Fibroblast of skin of abdomen (primary cell): ENCODE measurements at regions not wholly inside any gene's neighbourhood (a gene's known extent, or its start where the extent isn't known, plus 50 kb on each side); places are given as distances from the start of the nearest gene placed in this dataset.

Source experiments
- DNase-seq: peaks from one replicate; pipeline ENCODE4 v3.0.0-alpha.2; 2013

DNA sequence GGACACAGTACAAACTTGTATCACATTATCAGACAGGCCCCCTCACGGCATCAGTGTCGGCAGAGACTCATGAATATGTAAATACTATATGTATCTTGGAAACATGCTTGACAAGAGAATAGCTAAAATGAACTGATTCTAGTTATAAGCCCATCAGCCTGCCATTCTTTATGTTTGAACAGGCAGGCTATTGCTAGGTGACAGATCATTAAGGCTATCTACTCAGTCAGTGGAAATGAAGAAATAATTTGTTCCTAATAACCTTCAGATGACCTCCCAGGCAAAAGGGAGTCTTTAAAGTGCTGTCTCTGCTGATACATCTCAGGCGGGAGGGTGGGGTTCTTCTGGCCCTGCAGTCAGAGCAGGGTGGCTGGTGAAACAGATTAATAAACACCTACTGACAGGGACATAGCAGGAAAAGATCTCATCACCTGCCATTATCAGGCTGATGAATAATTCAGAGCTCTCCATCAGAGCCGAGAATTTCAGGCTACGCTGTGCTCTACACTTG lies 394.2 kb downstream of the RASEF start:
- no peak for DNase-seq

DNA sequence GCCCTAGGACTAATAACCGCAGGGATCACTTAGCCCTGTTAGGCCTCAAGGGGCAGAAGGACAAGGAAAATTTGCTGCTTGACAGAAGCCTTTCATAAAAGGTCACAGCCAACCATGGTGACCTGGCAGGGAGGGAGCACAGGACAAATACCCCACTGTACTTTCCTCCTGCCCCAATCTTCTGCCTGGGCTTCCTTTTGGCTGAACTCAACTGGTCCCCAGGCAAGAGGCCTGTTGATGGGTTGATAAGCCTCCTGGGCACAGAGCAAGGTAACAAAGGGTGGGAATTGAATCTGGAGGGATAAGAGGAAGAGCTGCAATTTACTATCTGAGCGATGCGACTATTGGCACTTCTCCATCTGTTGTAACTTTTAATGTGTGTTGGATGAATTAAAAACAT lies 392.9 kb downstream of the RASEF start:
- DNase-seq = no peak

DNA sequence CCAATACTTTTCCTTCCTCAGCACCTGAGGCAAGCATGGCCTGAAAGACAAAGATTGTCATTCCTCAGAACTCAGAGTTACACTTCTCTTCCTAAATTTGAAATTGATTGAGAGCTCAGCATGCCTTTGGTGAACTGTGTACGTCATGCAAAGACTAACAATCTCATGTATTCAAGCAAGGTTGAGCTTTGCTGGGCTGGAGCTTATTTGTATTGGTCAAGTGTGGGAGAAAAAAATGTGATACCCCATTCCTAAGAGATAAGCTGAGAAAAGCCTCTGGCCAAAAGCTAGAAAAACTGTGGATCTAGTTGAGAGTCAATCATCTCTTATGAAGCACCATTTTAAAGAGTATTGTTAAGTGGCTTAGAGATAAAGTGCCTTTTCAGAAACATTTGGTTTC lies 392.2 kb downstream of the RASEF start:
- no peak for DNase-seq

DNA sequence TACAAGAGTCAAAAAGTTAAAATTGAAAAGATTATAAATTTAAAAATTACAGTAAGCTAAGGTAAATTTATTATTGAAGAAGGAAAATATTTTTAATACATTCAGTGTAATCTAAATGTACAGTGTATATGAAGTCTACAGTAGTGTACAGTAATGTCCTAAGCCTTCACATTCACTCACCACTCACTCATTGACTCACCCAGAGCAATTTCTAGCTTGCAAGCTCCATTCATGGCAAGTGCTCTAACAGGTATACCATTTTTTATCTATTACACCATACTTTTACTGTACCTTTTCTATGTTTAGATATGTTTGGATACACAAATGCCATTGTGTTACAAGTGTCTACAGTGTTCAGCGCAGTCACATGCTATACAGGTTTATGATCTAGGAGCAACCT lies 389.7 kb downstream of the RASEF start:
- DNase-seq = no peak

DNA sequence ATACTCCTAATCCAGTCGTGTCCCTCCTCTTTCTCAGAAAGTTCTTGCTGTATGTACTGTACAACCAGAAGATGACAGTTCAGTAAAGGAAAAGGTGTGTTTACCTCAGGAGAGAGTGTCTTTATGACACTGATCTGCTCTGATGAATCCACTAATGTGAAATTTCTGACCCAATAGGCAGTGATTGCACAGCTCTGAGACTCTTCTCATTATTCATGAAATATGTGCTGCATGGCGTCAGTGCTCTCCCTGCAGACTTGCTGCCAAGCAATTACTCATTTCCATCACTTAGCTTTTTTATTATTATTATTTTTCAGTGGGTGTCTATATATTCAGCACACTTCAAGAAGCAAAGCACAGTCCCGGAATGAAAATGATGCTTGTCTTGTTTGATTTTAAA lies 389.0 kb downstream of the RASEF start:
- no peak for DNase-seq

DNA sequence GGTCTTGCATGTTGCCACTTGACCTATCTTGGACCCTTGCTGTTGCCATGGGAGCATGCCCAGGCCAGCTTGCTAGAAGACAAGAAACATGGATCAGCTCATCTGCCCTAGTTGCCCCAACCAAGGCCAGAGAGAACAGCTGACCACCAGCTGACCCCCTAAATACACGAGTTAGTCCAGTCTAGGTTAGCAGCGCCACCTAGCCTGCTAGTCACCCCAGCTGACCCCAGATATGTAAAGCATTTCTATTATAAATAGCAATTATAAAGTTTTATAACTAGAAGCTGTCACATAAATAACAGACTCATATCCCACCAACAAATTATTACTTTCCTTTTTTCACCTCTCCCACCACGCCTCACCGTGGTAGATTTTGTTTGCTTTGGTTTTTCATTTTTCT lies 387.8 kb downstream of the RASEF start:
- DNase-seq = no peak

DNA sequence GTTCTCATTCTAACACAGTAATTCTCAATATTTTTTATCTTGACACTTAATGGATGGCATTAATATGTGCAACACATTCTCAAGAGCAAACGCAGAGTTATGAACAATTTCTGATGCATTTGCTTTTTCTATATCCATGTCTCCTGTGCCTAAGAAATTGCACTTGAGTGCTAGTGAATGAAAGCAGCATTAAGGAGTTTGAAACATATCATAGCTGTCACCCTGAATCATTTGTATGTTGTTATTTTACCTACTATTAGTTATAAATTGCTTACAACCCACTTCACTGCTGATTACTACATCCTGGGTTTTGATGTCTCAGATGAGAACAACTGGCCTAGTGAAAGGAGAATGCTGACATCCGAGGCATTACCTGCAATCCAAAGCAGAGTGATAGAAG lies 387.3 kb downstream of the RASEF start:
- no peak for DNase-seq

DNA sequence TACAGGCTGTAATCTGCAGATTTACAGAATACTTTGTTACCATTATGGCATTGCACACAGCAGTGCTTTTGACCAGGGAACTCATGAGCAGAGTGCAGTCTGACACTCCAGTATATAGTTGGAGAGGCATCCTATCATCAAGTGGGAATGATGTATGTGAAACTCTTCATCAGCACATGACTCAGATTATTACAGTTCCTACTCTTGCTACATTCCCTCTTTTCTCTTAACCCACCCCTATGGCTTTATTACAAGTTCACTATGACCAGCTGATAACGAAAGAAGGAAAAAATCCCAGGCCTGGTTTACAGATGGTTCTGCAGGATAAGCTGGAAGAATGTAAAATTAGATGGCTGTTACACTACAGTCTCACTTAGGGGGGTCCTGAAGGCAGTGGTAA lies 385.9 kb downstream of the RASEF start:
- DNase-seq = peak; percentile 2

DNA sequence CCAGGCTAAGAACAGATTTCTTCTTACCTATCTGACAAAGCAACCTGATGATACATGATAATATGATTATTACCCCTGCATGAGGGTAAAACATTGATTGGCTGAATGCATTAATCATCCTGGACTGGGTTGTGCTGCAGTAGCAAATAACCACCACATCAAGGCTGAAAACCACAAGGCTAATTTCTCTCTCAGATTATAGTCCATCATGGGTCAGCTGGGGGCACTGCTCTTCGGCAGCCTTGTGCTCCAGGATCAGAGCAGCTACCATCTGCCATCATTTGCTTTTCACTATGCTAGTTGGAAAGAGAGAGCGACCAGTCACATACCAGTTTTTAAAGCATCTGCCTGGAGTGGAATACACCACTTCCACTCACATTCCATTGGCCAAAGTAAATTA lies 383.5 kb downstream of the RASEF start:
- DNase-seq = no peak

DNA sequence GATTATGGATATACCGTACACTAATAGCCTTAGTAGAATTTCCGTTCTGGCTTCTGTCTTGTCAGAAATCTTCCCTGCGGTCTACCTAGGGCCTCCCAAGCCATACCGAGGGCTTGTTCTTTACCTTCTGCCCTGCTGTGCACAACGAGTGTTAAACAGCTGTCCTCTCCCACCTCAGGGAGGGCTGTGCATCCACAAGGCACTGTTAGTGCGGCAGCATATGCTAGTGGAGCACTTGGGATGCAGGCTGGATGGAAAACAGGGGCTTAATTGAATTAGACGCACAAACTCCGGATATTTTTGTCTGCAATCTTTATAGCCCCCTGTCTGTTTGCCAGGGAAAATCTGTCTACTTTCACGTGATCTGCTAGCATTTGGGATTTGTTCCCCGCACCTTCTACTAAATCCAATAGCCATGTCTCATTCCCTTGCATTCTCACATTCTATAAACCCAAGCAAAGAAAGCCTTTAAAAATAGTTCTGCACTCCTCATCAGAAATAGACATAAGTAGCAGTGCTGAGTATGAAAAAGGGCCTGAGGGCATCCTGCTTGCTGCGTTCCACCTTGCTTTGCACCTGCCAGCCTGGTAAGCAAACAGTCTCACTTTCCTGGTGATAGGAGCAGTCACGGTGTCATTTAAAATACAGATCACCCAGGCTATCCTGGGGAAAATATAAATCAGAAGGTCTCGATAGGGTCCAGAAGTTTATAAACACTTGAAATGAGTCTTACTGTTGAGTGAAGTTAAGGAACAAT lies 382.6 kb downstream of the RASEF start:
- no peak for DNase-seq

DNA sequence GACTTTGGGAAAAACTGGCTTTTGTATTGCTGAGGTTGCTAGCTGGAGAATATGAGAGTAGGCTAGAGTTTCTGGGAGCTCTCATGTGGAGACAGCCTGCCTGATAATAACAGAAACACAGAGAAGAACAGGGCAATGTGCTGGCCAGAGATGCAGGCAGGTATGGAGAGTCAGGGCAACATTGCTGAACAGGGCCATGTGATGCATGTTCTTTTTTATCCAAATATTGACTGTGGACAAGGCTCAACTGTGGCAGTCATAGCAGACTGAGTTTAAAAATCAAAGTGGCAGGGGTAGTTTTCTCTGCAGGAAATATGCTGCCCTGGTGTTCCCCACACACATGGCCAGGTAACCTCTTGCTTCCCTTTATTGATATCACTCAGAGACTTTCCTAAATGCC lies 381.1 kb downstream of the RASEF start:
- no peak for DNase-seq

DNA sequence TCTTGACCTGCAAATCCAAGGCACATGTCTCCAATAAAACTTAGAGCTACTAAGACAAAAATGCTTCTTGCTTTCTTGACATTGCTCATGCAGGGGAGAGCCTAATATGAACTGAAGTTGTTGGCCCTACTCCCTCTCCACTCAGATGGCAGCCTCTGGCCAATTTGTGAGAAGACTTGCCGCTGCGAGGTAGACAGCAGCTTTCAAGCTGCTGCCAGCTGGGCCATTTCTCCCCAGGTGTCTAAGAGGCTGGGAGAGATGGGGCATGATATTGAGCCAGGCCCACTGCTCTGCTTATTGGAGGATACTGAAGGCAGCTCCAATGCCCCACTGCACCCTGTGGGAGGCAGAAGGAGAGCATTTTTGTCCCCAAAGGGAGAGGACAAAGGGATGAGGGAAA lies 380.5 kb downstream of the RASEF start:
- DNase-seq = no peak

DNA sequence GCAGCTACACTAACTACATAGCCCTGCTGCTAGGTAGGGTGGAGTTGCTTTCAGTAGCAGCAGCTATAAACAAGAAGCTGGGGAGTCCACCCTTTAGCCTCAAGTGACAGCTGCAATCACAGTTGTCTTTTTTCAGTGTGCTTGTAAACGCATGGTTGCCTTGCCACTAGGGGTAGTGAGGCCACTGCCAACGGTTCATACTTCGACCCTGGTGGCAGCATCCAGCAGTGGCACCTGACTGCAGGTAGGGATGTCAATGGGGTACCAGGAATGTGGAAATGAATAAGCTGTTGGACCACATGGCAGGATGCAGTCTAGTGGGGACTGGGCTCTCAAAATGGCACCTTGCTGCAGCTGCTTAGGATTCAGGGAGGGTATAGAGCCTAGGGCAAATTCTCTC lies 367.2 kb downstream of the RASEF start:
- no peak for DNase-seq

DNA sequence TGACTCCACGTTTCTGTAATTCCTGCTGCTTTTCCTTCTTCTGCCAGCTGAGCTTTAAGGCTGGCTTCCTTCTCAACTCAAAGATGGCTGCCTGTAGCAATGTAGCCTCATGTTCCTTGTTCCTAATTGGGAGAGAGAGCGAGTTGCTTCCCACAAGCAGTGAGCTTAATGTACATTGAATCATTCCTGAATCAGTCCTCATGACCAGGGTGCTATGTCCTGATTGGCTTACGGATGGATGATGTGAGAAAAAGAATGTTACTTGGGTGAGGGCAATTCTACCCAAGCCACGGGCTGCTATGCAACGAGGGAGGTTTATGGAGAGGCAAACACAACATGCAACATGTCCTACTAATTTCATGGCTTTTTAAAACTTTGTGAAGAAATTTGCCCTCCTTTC lies 356.2 kb downstream of the RASEF start:
- no peak for DNase-seq

DNA sequence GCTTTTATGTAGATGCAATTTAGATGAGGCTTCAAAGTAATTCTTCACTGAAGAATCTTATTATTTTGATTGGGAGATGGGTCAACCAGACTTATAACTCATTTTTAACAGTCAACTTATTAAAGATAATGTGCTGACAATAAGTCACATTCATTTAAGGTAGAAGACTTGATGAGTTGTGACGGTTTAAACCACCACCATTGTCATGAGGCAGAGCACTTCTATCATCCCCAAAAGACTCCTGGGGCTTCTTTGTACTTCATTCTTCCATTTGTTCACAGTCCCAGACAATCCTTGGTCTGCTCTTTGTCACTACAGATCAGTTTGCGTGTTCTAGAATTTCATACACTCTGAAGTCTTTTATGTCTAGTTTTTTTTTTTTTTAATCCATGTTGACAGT lies 346.1 kb downstream of the RASEF start:
- no peak for DNase-seq

DNA sequence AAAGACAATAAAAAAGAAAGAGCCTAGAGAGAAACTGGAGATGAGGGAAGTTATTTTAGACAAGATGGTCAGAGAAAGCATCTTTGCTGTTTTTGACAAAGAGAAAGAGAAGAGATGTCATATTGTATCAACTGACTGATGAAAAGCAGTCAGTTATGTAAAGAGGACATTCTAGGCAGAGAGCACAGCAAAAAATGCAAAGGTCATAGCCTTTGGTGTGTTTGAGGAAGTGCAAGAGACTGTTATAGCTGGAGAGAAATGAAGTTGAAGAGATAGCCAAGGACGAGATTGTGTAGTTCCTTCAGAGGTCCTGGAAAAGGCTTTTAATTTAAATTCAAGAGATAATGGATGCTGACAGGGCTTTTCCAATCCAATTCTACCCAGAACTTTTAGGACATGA lies 342.4 kb downstream of the RASEF start:
- DNase-seq = no peak

DNA sequence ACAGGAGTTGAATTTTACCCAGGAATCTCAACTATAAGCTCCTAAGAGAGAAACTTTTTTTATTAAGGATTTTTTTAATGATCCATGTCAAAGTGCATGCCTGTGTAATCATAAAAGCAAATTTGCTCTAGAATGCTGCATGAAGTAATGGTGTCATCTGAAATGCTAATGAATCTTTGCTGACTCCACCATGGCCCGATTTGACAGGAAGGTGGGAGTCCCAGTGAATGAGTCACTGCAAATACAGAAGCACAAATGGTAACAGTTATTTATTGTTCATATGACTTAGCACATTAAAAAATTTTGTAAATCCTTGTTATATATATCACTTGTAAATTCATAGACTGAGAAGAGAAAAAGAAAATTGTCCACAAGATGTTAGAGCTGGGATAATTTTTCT lies 341.3 kb downstream of the RASEF start:
- DNase-seq = peak; percentile 10

DNA sequence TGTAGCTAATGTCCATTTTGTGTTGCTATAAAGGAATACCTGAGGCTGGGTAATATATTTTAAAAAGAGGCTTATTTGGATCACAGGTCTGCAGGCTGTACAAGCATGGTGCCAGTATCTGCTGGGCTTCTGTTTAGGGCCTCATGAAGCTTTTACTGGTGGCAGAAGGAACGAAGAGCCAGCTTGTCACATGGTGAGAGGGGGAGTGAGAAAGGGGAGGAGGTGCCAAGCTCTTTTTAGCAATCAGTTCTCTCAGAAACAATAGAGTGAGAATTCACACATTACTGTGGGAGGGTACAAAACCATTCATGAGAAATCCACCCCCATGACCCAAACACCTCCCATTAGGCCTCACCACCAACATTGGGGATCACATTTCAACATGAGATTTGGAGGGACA lies 340.9 kb downstream of the RASEF start:
- DNase-seq = no peak

DNA sequence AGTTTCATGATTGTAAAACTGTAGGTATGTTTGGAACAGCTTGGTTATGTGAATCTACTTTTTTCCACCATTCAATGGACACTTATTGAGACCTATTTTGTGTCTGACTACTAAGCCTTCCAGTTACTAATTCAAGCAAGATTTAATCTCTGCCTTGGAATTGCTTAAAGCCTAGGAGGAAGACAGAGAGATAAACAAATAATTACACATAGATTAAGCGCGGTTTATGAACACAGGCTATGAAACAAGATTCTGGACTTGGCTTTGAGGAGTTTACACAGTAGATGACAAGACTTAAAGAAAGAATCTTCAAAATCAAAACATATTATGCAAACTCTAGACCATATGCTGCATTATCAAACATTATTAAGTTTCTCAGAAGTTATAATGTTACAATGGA lies 340.4 kb downstream of the RASEF start:
- no peak for DNase-seq

DNA sequence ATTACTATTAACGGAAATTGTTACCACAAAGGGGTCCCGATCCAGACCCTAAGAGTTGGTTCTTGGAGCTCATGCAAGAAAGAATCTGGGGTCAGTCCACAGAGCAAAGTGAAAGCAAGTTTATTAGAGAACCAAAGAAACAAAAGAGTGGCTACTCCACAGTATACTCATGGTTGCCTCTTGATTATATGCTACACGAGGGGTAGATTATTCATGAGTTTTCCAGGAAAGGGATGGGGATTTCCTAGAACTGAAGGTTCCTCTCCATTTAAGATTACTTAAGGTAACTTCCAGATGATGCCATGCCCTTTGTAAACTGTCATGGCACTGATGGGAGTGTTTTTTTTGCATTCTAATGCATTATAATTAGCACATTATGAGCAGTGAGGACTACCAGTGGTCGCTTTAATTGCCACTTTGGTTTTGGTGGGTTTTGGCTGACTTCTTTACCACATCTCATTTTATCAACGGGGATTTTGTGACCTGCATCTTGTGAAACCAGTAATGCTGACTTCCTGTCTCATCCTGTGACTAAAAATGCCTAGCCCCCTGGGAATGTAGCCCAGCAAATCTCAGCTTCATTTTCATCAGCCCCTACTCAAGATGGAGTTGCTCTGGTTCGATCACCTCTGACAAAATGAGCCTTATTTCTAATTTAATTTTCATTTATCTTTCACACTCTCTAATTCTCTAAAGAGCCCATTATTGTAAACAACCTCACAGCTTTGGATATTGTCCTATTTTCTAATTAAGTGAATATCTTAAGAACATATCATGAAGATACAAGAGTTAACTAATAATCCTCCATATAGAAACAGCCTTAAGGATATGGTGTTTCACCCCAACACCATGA lies 336.3 kb downstream of the RASEF start:
- DNase-seq = no peak

DNA sequence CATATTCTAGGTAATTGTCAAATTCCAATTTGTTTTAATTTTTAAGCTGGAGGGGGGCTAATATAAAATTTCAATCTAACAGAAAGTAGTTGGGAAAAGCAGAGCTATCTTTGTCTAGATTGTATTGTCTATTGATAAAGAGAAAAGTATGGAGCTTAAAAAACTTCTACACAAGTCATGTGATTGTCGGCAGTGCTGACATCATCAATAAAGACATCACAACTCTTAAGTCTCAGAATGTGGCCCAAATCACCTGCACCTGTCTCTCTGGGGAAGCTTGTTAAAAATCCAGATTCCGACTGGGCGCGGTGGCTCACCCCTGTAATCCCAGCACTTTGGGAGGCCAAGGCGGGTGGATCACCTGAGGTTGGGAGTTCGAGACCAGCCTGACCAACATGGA lies 333.8 kb downstream of the RASEF start:
- no peak for DNase-seq

DNA sequence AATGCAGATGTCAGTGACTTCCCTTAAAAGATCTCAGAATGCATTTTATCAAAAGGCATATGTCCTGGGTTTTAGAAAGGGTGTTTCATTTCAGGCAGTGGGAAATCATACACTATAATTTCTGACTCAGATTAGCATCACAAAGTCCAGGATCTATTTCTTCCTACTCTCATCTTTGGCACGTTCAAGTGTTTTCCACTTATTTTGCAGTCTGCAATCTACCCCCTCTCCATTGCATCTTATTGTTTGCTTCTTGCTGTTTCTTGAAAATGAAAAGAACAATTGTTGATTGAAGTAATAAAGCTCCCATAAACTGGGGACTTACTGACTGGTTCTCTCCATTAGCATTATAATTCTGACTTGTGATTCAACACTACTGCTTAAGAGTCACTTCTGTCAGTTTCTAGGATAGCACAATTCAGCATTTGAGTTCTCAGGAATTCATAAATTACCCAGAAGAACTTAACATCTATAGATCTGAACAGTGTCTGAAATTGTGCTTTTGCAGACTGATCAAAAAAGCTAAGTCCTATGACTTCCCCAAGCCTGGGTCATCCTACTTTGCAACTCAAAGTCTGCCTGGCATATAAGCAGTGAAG lies 332.9 kb downstream of the RASEF start:
- no peak for DNase-seq

DNA sequence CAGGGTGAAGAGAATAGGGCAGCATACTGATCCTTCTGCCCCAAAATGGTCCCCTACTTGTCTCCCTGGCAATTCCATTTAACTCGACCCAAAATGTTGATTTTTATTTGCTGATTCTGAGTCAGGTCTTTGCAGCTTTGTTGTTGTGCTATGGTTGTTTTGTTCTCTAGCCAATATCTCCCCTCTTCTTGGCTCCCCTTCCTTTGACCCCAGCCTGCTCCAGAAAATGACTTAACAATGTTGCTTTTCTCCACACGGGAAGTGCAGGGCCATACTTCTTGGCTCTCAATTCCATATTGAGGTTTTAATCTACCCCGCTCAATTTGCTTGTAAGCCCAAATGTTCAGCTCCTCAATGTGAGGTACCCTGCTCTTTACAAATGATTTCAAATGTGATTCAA lies 330.0 kb downstream of the RASEF start:
- no peak for DNase-seq

DNA sequence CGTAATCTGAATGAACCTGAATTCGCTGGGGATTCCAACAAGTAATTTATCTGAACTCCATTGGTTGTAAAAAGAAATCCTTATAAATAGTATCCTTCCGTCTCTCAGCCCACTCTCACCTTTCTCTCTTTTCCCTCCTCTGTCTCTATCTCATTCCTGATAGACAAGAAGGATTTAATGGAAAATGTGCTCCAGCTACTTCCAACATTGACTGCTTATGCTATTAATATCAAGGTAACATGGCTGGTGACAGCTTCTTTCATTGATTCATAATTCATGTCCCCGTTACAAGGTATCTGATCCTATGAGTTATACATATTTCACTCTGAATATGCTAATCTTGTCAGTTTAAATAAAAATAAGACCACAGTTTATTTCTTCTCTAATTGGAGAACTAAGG lies 326.8 kb downstream of the RASEF start:
- DNase-seq = no peak
